ENCODE measurements at regions not wholly inside any gene's neighbourhood (a gene's known extent, or its start where the extent isn't known, plus 50 kb on each side); places are given as distances from the start of the nearest gene placed in this dataset.

DNA sequence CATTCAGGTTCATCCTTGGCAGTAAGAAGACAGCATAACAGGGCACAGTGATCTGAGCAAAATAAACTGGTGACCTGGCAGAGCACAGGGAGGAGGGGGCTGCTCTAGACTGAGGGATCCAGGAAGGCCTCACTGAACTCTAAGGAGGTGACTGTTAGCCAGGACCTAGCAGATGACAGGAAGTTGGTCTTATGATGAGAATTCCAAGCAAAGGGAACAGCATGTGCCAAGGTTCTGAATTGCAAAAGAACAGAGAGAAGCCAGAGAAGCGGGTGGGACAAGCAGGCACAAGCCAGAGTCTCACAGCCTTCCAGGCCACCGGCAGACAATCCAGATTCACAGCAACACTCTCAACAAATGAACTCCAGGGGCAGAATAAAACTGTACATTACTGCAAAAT, 152.7 kb upstream of the PTPRM start:
- TF ChIP-seq, protein P1, sequence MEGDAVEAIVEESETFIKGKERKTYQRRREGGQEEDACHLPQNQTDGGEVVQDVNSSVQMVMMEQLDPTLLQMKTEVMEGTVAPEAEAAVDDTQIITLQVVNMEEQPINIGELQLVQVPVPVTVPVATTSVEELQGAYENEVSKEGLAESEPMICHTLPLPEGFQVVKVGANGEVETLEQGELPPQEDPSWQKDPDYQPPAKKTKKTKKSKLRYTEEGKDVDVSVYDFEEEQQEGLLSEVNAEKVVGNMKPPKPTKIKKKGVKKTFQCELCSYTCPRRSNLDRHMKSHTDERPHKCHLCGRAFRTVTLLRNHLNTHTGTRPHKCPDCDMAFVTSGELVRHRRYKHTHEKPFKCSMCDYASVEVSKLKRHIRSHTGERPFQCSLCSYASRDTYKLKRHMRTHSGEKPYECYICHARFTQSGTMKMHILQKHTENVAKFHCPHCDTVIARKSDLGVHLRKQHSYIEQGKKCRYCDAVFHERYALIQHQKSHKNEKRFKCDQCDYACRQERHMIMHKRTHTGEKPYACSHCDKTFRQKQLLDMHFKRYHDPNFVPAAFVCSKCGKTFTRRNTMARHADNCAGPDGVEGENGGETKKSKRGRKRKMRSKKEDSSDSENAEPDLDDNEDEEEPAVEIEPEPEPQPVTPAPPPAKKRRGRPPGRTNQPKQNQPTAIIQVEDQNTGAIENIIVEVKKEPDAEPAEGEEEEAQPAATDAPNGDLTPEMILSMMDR (IDR thresholded peaks at IDR 0.05; ENCODE audit: extremely low read depth in 1 of 2, insufficient read depth in 1 of 2, low read depth in 1 of 2, low read length in 2 of 2), result no peak
- TF ChIP-seq MYC (IDR thresholded peaks at IDR 0.05; ENCODE audit: low read depth, low read length) (no peak), POLR2A (IDR thresholded peaks at IDR 0.05; ENCODE audit: low read depth, low read length) (no peak)
- TF ChIP-seq, protein P2, sequence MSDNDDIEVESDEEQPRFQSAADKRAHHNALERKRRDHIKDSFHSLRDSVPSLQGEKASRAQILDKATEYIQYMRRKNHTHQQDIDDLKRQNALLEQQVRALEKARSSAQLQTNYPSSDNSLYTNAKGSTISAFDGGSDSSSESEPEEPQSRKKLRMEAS (IDR thresholded peaks at IDR 0.05; ENCODE audit: insufficient read depth, insufficient read length), result no peak

All from endothelial cell of umbilical vein (primary cell).